Endothelial cell of umbilical vein (primary cell): ENCODE measurements at regions not wholly inside any gene's neighbourhood (a gene's known extent, or its start where the extent isn't known, plus 50 kb on each side); places are given as distances from the start of the nearest gene placed in this dataset.

Source experiments
- EZH2 ChIP-seq: IDR thresholded peaks from 2 replicates; pipeline ENCODE4 v1.6.1; 2012; ENCODE audit warnings: borderline replicate concordance, low read depth, mild to moderate bottlenecking, moderate library complexity, low read length, inconsistent platforms; ENCODE audit not compliant: severe bottlenecking
- GATA2 ChIP-seq: IDR thresholded peaks from 2 replicates; pipeline ENCODE4 v1.7.0; 2011; ENCODE audit warnings: low read depth, mild to moderate bottlenecking, moderate library complexity, mixed read lengths, low read length; ENCODE audit not compliant: insufficient read length, insufficient read depth
- JUN ChIP-seq: IDR thresholded peaks from 2 replicates; pipeline ENCODE4 v1.6.1; 2011; ENCODE audit warnings: borderline replicate concordance, low read depth; ENCODE audit not compliant: insufficient read length, insufficient read depth
- MYC ChIP-seq: IDR thresholded peaks from one replicate; pipeline ENCODE4 v1.6.1; 2011; ENCODE audit warnings: mild to moderate bottlenecking, low read depth, low read length
- POLR2A ChIP-seq: IDR thresholded peaks from 2 replicates; pipeline ENCODE4 v1.6.1; 2012; ENCODE audit warnings: low read depth, mild to moderate bottlenecking, control low read depth, low read length
- POLR2AphosphoS5 ChIP-seq: IDR thresholded peaks from 2 replicates; pipeline ENCODE4 v1.6.1; 2012; ENCODE audit warnings: low read depth, mild to moderate bottlenecking, control low read depth, low read length, moderate library complexity; ENCODE audit not compliant: insufficient read depth
- TF ChIP-seq, protein P1 (sequence below), 2 donors: IDR thresholded peaks; 1 replicate in 1 of 2; 2 replicates in 1 of 2; pipeline ENCODE4 v1.5.1; 2011; ENCODE audit warnings: low read length in 2 of 2, mild to moderate bottlenecking in 2 of 2, moderate library complexity in 2 of 2, control low read depth in 1 of 2, inconsistent platforms in 1 of 2, low read depth in 1 of 2; ENCODE audit not compliant: insufficient read depth in 1 of 2; ENCODE audit errors: extremely low read depth in 1 of 2
- TF ChIP-seq, protein P2 (sequence below): IDR thresholded peaks from 2 replicates; pipeline ENCODE4 v1.6.1; 2011; ENCODE audit not compliant: insufficient read depth, insufficient read length

DNA sequence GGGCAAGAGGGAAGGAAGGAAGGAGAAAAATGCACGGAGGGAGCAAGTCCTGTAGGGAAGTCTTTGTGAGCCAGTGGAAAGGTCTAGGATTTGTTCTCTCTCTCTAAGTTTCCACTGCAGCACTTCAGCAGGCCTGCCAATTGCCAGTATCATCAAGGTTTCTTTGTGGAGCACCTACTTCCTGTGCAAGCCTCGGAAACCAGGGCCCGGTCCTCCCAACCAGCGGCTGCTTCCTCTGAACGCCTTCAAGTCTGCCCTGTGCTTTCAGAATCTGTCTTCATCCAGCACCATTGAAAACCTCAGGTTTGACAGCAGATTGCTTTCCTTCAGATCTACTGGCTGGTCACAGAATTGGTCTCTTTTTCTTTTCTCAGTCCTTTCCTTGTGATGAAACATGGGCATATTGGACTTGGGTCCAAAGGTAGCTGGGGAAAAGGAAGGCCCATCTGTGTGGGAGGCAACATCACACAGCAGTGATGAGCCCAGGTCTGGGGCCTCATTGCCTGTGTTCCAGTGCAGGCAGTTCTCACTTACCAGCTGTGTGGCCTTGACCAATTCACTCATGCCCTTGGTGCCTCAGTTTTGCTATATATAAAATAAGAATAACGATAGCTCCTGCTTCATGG lies 144.5 kb downstream of the SEC16B start:
- TF ChIP-seq, protein P1, sequence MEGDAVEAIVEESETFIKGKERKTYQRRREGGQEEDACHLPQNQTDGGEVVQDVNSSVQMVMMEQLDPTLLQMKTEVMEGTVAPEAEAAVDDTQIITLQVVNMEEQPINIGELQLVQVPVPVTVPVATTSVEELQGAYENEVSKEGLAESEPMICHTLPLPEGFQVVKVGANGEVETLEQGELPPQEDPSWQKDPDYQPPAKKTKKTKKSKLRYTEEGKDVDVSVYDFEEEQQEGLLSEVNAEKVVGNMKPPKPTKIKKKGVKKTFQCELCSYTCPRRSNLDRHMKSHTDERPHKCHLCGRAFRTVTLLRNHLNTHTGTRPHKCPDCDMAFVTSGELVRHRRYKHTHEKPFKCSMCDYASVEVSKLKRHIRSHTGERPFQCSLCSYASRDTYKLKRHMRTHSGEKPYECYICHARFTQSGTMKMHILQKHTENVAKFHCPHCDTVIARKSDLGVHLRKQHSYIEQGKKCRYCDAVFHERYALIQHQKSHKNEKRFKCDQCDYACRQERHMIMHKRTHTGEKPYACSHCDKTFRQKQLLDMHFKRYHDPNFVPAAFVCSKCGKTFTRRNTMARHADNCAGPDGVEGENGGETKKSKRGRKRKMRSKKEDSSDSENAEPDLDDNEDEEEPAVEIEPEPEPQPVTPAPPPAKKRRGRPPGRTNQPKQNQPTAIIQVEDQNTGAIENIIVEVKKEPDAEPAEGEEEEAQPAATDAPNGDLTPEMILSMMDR (IDR thresholded peaks at IDR 0.05; ENCODE audit: extremely low read depth in 1 of 2, insufficient read depth in 1 of 2, low read depth in 1 of 2, low read length in 2 of 2), result no peak
- TF ChIP-seq EZH2 (no peak), POLR2AphosphoS5 (no peak), MYC (no peak), JUN (no peak), POLR2A (no peak), GATA2 (no peak)
- TF ChIP-seq, protein P2, sequence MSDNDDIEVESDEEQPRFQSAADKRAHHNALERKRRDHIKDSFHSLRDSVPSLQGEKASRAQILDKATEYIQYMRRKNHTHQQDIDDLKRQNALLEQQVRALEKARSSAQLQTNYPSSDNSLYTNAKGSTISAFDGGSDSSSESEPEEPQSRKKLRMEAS, result no peak
